Transverse colon (tissue), 4 donors: ENCODE measurements at regions not wholly inside any gene's neighbourhood (a gene's known extent, or its start where the extent isn't known, plus 50 kb on each side); places are given as distances from the start of the nearest gene placed in this dataset.

Experiments
- DNase-seq: peaks from one replicate; pipeline ENCODE4 v3.0.0-alpha.2; 2019
- H3K27ac ChIP-seq, 4 donors: fragments of 200-600 bp; sonication (generic); 2 replicates each; pipeline ENCODE4 v1.5.1; 2016 to 2018; ENCODE audit warnings: inconsistent platforms in 4 of 4
- H3K27me3 ChIP-seq: fragments of 200-600 bp; sonication (generic); 2 replicates; pipeline ENCODE4 v1.5.1; 2017; ENCODE audit warnings: inconsistent platforms
- H3K36me3 ChIP-seq, 4 donors: fragments of 200-600 bp; sonication (generic); 2 replicates each; pipeline ENCODE4 v1.5.1; 2017 to 2019; ENCODE audit warnings: inconsistent platforms in 4 of 4
- H3K4me1 ChIP-seq, 4 donors: fragments of 200-600 bp; sonication (generic); 2 replicates each; pipeline ENCODE4 v1.5.1; 2017 to 2020; ENCODE audit warnings: inconsistent platforms in 4 of 4
- H3K4me3 ChIP-seq, 4 donors: fragments of 200-600 bp; sonication (generic); 1 replicate in 1 of 4; 2 replicates in 3 of 4; pipeline versions ENCODE4 v1.5.1 to v1.6.1; 2017 to 2019; ENCODE audit warnings: inconsistent platforms in 4 of 4
- H3K9me3 ChIP-seq, 2 donors: fragments of 200-600 bp; sonication (generic); 2 replicates each; pipeline ENCODE4 v1.5.1; 2017 to 2019; ENCODE audit warnings: inconsistent platforms in 2 of 2
- CTCF ChIP-seq, 5 experiments: fragments of 200-600 bp in 3 of 5; fragments of 450-650 bp in 2 of 5; sonication (generic) in 3 of 5; IDR thresholded peaks; 1 replicate in 2 of 5; 2 replicates in 3 of 5; pipeline ENCODE4 v1.5.1; 2016 to 2017; ENCODE audit warnings: antibody characterized with exemption in 5 of 5, inconsistent platforms in 3 of 5, mild to moderate bottlenecking in 2 of 5, moderate library complexity in 1 of 5
- EP300 ChIP-seq: sonication (generic); formaldehyde crosslinking; IDR thresholded peaks from one replicate; pipeline ENCODE4 v1.6.1; 2017; ENCODE audit warnings: antibody characterized with exemption, low read depth
- POLR2A ChIP-seq: fragments of 450-650 bp; IDR thresholded peaks from one replicate; pipeline ENCODE4 v1.6.1; 2016; ENCODE audit warnings: antibody characterized with exemption, mild to moderate bottlenecking, moderate library complexity
- POLR2AphosphoS5 ChIP-seq, 3 donors: sonication (generic); formaldehyde crosslinking; IDR thresholded peaks; one replicate each; pipeline ENCODE4 v1.6.1; 2016; ENCODE audit warnings: antibody characterized with exemption in 3 of 3
- whole genome bisulfite sequencing, 2 donors: methylation state at CpG; one replicate each; pipeline ENCODE4 v1.1.5; 2018; ENCODE audit warnings: low coverage in 1 of 2; 5-methylcytosine and 5-hydroxymethylcytosine counted together
- in situ Hi-C, 4 donors: fragments of 200-750 bp; cut with MboI; loops; one replicate each; pipeline versions ENCODE4 v1.15.0 to v1.15.1; 2017; ENCODE audit warnings: low sequenced_read_pairs in 3 of 4, low pct_ligation_motif_present in 1 of 4, low pct_unique_long_range_greater_than_20kb in 1 of 4
- intact Hi-C: fragments of 100-400 bp; cut with DNase I; formaldehyde crosslinking; loops from one replicate; pipeline ENCODE4 v1.15.1; 2023; ENCODE audit warnings: low total_unique reads

GRCh38 chr1:157409927-157410326 lies 142.4 kb downstream of the FCRL5 start:
- intact Hi-C loops = no loop called here
- WGBS, 2 donors = 80 to 87% methylated on average over 1 to 6 of the region's 6 CpGs
- DNase-seq = no peak
- Histone ChIP-seq H3K27me3 (no peaks in the 10 kb centered on the region), H3K36me3 (no peaks in the 10 kb centered on the region), H3K9me3 (no peaks in the 10 kb centered on the region), H3K4me3 (no peak overlapping the region), H3K27ac (no peak overlapping the region), H3K4me1 (no peaks in the 10 kb centered on the region)
- TF ChIP-seq CTCF (IDR thresholded peaks at IDR 0.05) (no peak), EP300 (no peak), POLR2A (no peak), POLR2AphosphoS5 (IDR thresholded peaks at IDR 0.05) (no peak)
- in situ Hi-C loops = no loop called here

- 45 to 64% methylated on average over 4 to 6 of the region's 6 CpGs for WGBS, 2 donors
- TF ChIP-seq EP300 (no peak), POLR2A (no peak), CTCF (IDR thresholded peaks at IDR 0.05) (no peak), POLR2AphosphoS5 (IDR thresholded peaks at IDR 0.05) (no peak)
- no peak for DNase-seq
- in situ Hi-C loops = no loop called here
- H3K27me3 ChIP-seq = no peaks in the 10 kb centered on the region
- H3K36me3 ChIP-seq = no peaks in the 10 kb centered on the region
- peaks cover 0 to 3% (median 0%) of the 10 kb centered on the region in 4 donors for H3K4me1 ChIP-seq
- H3K27ac ChIP-seq = no peak overlapping the region
- no peaks in the 10 kb centered on the region for H3K9me3 ChIP-seq
- intact Hi-C loops = no loop called here
- H3K4me3 ChIP-seq = no peak overlapping the region
These were observed 144.3 kb downstream of the FCRL5 start for GRCh38 chr1:157407917-157408525.

- peaks cover 0 to 3% (median 0%) of the 10 kb centered on the region in 4 donors for H3K4me1 ChIP-seq
- no peak for TF ChIP-seq POLR2AphosphoS5 (IDR thresholded peaks at IDR 0.05)
- TF ChIP-seq CTCF (IDR thresholded peaks at IDR 0.05) = no peak
- DNase-seq = no peak
- H3K27ac ChIP-seq = no peak overlapping the region
- no peaks in the 10 kb centered on the region for H3K36me3 ChIP-seq
- H3K27me3 ChIP-seq = no peaks in the 10 kb centered on the region
- intact Hi-C loops = no loop called here
- H3K4me3 ChIP-seq = no peak overlapping the region
- in situ Hi-C loops = no loop called here
- H3K9me3 ChIP-seq = no peaks in the 10 kb centered on the region
These were observed 144.9 kb downstream of the FCRL5 start for GRCh38 chr1:157407367-157407766.

GRCh38 chr1:157405662-157406061 lies 146.7 kb downstream of the FCRL5 start:
- Histone ChIP-seq H3K9me3 (no peaks in the 10 kb centered on the region), H3K27ac (no peak overlapping the region), H3K4me3 (no peak overlapping the region), H3K27me3 (no peaks in the 10 kb centered on the region), H3K36me3 (no peaks in the 10 kb centered on the region), H3K4me1 (peaks cover 0 to 3% (median 0%) of the 10 kb centered on the region in 4 donors)
- no peak for DNase-seq
- 91 to 96% methylated on average over 4 of the region's 4 CpGs for WGBS, 2 donors
- no peak for TF ChIP-seq CTCF (IDR thresholded peaks at IDR 0.05)
- TF ChIP-seq POLR2AphosphoS5 (IDR thresholded peaks at IDR 0.05) = no peak
- no peak for TF ChIP-seq EP300
- no peak for TF ChIP-seq POLR2A
- in situ Hi-C loops (no loop called here), intact Hi-C loops (no loop called here)
